NCI-H1105 treated with DMSO at 0.1 percent for 48 hours (cell line): ENCODE measurements at regions not wholly inside any gene's neighbourhood (a gene's known extent, or its start where the extent isn't known, plus 50 kb on each side); places are given as distances from the start of the nearest gene placed in this dataset.

ENCODE experiments used
- DNase-seq: peaks from one replicate; lab custom pipeline; 2025; lab: John Stamatoyannopoulos, UW

DNA sequence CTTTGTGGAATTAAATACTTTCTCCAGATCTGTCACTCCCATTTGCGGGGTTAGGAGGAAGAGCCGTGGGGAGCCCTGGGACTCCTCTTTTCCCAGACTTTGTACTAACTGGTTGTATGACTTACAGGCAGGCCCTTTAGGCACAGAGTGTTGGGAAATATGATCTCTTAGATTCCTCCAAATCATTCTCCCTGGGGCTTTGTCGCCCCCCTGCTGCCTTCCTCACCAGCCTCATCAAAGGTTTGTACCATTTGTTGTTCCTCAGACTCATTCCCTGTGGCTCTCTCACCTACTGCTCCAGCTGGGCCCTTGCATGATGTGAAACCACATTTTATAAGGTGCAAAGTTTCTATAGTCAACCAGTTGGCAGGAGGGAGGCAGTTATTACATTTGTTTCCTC is 56.4 kb downstream of the CRYGS start:
- DNase-seq, result no peak

DNA sequence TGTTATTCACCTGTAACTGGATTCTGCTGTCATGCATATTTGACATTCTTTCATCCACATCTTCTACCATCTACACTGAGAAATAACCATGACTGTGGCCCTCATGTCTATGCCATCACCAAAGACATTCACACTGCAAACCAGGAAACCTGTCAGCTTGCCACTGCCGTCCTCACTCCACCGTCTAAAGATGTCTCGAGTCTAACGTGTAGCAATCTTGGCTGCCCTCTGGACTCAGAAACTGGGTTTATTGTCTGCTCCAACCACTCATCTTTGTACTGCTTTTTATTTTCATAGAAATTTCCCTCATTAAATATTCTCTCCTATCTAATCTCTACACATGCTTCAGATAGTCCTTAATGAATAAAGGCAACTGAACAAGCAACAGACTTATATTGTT is 57.1 kb downstream of the CRYGS start:
- no peak for DNase-seq

DNA sequence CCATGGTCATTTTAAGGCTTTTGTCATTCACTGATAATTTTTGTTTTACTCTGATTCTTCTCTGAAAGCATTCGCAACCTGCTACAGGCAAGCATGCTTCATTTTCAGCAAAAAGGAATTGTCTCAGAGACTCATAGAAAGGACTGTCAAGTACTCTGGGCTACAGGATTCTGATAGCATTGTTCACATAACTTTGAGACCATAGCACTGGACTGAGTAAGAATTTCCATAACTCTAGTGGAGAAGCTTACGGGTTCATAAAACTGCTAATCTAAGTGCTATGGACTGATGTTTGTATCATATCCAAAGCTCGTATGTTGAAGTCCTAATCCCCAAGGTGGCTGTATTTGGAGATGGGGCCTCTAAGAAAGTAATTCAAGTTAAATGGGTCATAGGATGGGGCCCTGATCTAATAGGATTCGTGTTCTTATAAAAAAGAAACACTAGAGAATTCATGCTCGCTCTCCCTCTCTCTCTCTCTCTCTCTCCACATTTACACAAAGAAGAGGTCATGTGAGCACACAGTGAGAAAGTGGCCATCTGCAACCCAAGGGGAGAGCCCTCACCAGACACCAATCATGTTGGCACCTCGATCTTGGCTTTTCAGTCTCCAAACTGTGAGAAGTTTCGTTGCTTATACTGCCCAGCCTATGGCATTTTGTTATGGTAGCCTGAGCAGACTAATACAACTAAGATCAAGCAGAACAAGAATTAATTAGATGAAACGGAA is 60.4 kb downstream of the CRYGS start:
- no peak for DNase-seq

DNA sequence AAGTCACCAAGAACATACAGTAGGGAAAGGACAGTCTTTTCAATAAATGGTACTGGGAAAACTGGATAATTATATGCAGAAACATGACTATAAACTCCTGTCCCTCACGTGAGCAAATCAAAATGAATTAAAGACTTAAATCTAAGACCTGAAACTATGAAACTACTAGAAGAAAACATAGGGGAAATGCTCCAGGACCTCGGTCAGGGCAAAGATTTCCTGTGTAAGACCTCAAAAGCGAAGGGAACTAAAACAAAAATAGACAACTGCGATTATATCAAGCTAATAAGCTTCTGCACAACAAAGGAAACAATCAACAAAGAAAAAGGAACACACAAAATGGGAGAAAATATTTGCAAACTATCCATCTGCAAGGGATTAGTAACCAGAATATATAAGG is 62.7 kb downstream of the CRYGS start:
- DNase-seq, result no peak

DNA sequence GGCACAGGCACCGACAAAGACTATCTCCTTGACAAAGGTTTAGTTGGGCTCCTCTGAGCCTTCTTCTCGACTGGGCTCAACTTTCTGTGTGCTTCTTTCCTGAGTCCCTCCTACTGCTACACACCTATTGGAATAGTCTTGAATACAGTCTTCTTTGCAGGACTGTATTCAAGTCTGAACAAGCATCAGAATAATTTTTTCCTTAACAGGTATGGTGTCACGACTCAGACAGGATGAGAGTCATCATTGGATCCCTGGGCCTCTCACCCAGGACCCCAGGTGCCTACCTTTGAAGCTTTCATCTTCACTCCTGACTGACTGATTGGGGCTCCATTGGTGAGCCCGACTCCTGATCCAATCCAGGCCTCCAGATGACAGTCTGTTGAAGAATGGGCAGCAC is 66.3 kb downstream of the CRYGS start:
- DNase-seq, result no peak

DNA sequence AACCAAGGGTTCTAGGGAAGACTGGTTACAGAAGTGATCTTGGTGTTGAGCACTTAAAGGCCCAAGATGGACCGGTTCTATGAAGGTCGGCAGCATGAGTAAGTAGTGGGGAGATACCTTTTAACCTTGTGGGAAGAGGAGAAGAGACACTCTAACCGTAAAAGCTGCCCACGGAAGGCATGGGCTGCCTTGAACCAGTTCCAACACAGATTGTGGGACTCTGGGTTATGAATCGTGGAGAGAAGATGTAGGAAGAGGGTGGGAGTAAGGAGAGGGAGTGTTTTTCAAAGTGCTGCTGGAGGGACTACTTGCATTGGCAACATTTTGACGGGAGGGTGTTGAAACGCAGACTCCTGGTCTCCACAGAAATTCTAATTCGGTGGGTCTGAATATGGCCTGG is 67.1 kb downstream of the CRYGS start:
- no peak for DNase-seq

DNA sequence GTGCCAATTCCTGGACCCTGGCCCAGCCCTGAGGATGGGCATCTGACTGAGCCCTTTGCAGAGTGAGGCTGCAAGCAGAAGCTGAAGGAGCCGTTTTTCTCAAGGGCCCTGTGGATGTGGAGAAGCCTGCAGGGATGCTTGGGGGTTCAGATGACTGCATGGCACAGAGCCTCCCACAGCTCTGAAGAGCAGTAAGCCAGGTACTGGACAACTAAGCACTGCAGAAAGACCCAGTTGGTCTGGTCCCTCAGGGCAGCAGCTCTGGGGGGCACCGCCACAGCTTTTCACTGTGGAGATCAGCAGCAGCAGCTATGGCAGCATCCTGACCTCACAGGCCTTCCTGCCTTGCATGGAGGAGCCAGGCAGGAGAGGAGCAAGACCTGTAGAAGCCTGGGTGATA is 67.6 kb downstream of the CRYGS start:
- DNase-seq, result no peak

DNA sequence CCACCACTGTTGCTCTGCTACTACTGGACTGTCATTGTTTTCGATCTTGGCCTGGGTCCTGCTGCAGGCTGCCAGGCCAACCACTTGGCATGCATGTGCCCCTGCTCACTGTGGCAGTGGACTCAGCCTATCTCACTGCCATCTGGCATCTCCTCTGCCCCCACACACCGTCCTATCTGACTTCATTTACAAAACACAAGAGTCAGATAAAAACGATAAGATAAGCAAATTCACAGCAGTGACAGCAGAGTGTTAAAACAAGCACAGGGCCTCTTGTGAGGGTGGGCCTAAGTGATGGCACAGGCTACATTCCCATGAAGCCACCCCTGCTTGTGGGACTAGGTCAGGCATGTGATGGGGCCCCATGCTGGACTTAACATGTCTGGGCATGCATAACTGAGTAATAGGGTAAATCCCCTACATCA is 68.1 kb downstream of the CRYGS start:
- DNase-seq, result no peak

DNA sequence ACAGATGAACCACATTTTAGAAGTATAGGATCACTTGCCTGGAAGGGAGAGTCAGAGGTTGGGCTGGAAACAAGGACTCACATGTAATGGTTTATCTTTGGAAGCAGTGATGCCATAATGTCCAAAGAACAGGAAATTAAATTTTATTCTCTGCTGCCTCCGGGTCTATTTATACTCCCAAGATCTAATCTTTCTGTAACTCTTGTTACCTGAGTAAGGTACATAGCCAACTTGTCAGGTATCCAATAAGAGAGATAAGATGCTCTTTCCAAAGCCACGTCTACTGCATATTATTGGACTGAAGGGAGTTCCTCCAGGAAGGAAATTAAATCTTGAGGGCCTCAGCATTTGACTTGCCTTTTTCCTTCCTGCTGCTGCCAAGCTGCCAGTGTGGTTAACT is 71.0 kb downstream of the CRYGS start:
- DNase-seq, result no peak

DNA sequence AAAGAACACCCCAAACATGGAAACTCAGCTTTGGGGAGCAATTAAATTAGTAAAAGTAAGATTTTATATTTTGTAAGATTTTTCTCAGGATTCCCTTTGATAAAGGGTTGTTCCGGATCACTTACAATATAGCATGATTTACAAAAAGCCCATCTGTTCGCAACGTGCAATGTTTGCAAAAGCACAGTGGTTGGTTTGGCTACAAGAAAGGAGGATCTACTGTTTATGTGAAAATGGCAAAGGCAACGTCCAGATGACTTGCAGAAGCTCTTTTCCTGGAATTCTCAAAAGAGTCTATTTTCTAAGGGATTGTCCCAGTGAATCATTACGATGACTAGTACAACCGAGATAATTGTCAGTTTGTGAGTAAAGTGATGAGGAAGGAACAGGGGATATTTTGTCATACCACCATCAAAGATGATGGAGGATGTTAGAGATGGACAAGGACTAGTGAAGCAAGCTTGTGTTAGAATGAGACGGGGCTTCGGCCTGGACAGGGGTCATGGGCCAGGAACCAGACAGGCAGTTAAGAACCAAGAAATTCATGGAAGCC is 71.6 kb downstream of the CRYGS start:
- no peak for DNase-seq

DNA sequence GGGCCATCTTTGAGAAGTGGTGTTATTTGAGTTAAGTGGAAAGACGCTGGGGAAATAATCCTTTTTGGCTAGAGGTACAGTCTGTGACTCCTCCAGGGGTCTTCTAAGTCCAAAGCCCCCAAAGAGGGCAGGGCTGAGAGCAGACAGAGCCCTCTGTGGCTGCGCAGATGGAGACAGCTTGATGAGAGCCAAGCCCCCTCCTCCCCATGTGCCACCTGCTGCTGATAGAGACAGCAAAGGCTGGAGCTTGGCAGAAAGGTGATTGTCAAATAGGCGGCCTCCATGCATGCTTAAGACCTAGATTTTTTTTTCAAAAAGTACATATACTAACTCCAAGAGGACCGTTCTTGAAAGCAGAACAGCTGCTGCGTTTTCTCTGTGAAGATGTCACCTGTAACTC is 72.4 kb downstream of the CRYGS start:
- no peak for DNase-seq

DNA sequence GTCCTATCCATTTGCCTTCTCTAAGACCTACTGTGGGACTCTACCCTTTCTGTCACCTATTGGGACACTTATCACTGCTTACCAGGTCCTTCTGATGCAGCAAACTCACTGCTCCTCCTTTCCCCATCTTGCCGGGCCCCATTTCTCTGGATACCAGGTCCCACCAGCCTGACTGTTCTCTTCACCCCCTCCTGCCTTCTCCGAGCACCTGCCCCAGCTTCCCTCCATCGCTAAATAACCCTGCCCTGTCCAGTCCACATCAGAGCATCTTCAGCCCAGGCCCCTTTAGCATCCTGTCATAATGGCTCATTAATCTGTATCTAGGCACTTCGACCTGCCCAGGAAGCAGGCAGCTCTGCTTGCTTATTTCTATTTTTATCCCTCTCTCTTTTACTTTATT is 74.7 kb downstream of the CRYGS start:
- DNase-seq, result no peak

DNA sequence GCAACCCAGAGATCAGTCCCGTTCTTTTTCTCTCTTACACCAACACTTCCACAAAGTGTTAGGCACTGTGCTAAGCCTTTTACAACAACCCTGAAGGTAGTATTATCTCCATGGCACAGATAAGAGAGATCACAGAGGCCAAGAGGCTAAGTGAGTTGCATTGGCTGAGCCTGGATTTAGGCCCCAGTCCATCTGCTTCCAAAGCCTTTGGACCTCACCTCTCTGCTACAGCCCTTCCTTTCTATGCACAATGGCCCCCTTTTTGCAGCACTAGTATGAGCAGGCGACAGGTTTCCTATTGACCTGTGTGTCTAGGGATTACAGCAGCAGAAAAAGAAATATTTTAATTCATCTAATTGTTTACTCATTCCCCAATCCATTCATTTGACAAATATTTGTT is 76.2 kb downstream of the CRYGS start:
- no peak for DNase-seq

DNA sequence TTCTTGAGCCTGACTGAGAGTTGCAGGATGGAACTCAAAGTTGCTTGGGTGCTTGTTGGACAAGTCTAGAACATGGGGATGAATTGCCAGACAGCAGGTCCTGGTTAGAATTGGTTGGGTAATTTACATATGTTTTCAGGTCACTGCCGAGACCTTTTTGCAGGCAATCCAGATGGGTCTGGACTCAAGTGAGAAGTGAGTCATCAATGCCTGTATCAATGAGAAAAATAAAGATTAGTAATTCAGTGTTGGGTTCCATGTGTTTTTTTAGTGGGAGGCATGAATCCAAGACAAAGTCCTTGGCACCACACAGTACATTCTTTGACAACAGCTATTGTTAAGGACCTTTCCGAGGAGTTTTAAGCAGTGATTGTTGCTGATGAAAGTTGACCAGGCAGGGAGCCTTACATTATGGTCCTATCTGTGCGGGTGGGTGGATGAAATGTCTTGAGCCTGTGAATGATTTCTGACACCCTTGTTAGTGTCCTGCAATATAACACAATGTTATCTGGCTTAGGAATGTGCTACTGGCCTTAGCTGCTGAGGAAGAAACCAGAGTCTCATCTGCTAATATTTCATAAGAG is 77.7 kb downstream of the CRYGS start:
- DNase-seq, result no peak

DNA sequence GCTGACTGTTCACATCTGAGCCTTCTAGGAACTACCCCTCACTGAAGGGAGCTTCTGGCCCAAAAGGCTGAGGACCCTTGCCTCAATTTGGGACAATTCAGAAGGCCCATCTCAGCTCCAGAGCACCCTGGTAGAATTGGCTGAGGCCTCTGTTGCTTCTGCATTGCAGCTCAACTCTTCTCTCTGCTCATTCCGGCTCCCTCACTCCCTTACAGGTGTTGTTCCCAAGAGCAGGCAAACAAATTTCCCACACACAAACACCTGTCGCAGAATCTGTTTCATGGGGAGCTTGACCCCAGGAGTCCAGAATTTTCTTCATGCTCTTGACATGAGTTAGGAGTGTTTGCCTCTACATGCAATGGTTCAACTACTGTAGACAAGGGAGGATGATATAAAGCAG is 78.7 kb downstream of the CRYGS start:
- DNase-seq, result no peak

DNA sequence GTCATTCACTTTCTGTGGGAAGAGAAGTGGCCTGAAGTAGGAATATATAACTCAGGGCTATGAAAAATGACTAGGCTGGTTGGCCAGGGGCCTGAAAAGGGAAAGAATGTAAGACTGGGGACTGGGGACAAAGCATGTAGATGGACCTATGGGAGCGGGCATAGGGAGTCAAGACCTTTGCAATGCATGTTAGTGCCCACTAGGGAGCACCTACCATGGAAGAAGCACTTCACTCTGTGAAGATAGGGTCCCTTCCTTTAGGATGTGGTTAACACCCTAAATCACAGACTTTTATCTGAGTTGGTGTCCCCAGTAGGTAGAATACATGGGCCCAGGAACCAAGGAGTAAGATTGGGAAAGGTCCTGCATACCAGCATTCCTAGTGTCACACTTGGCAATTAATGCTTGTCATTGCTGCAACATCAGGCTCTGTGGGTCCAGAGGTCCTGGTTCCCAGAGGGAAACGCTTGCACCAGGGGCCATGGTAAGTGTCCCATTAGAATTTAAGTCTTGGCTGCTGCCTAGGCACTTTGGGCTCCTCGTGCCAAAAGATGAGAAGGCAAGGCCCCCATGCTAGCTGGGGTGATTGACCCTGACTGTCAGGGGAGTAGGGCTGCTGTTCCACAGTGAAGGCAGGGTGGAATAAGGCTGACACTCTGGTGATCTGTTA is 79.6 kb downstream of the CRYGS start:
- DNase-seq, result no peak

DNA sequence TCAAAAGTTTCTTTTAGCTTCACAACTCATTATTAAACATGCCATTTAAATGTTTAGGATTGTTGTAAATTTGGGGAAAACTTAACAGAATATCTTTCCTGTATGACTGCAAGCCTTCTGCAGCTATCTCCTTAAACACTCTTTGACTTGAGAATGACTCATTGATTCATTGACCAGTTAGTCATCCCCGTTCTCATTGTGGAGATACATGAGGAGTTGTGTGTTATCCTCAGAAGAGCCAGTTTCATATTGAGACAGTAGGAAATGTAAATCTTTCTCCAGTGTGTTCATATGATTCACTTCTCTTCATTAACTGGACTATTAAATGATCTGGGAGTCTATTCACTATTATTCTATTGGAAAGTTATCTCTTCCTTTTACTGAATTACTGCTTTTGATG is 83.0 kb downstream of the CRYGS start:
- no peak for DNase-seq

DNA sequence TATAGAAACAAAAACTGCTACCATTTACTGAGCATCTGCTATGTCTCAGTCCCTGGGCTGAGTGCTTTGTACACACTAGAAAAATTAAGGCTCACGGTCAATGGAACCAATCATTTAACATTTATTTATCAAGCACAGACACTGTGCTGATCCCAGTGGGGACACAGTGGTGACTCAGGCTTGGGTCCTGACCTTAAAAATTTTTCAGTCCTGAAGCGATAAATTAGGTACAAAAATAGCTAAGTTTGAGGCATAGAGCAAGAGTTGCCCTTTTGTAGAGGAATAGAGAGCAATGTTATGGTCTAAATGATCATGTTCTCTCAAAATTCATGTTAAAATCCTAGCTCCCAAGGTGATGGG is 85.1 kb downstream of the CRYGS start:
- no peak for DNase-seq

DNA sequence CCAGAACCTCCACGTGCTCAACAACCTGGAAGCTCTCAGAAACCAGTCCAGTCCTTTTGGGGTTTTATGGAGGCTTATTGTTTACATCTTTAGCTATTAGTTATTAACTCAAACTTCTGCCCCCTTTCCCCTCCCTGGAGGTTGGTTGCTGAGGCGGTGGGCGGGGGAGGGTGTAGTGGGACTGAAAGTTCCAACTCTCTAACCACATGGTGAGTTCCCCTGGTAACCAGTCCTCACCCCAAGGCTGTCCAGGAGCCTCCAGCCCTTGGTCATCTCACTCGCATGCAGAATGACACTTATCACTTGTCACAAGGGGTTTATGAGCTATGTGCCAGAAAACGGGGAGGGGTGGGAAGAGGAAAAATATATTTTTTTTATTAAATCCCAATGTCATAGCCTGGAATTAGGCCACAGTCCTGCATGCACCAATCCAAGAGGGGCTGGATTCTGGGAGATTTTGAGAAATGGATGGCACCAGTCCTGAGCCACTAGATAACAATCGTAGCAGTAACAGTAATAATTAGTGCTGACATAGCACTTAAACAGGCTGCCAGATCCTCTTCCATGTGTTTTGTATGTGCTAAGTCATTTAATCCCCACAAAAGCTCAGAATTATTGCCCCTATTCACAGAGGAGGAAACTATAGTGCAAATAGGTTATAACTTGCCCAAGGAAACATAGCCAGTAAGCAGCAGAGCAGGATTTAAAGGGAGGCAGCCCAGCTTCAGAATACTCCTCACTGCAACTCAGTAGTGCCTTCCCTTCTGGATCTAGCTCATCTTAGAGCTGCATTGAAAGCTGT is 85.7 kb downstream of the CRYGS start:
- DNase-seq, result no peak

DNA sequence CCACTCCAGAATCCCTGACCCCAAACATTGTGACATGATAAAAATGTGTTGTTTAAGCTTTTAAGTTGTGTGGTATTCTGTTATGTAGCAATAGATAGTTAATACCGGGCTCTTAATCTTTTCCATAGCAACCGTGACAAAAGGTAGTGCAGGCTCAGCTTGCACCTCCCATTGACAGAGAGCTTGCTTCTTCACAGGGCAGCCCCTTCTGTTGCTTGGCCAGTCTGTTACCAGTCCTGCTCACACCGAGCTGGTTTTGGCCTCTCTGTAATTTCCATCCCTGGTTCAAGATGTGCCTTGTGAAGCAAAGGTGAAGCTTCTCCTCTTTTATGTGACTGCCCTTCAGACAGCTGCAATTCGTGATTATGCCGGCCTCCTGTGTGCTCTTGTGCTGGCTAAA is 86.9 kb downstream of the CRYGS start:
- DNase-seq, result no peak

DNA sequence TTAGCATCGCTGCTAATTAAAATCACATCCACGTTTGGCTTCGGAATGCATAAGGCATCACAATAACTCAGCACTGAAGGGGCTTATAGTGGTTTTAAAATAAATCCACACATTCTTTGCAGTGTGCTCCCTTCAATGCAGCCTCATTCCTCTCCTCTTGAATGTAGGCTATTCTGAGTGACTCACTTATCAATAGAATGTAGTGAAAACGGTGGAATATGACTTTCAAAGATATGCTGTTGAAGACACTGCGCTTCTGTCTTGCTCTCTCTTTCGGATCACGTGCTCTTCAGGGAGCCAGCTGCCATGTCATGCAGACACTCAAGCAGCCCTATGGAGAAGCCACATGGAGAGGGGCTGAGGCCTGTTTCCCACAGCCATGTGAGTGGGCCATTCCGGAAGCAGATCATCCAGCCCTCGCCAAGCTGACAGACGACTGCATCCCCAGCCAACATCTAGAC is 87.4 kb downstream of the CRYGS start:
- no peak for DNase-seq

DNA sequence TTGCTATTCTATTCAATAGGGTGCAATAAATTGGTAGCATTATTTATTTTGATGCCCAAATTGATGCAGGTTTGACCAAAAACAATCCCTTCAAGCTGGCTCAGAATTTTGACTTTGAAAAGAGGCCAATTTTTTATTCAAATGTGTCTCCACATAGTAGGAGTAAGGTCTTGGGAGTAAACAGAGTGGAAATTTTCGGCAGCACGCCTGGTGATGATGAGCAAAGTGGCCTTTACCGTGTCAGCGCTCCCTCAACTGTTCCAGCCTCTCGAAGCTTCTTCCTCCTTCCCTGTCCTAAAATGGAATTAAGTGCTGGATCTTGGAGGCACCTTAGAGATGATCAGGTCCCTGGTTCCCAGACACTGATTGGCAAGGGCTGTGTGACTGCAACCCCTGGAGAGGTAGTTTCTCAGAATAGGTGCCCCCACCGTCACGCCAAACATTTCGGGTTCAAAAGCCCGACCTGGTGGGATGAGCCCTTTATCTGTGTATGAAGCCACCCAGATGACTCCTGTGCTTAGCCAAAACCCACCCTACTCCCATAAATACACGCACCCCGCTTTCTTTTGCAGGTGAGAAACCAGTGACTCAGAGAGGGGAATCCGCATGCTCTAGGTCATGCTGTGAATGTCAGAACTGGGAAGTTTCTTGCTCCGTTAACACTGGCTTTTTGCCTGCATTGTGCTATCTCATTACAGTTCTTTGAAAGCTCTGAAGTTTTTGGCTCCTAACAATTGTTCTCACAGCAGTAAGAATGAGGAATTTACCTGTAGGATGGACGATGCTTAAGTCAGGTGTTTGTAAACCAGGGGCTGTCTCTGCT is 89.1 kb downstream of the CRYGS start:
- DNase-seq, result no peak
